Thoracic aorta (tissue), 2 donors: ENCODE measurements at regions not wholly inside any gene's neighbourhood (a gene's known extent, or its start where the extent isn't known, plus 50 kb on each side); places are given as distances from the start of the nearest gene placed in this dataset.

Source experiments
- ATAC-seq: fragments of 150-250 bp; one replicate; pipeline ENCODE4 v1.8.0; 2017; ENCODE audit warnings: low read depth; ENCODE audit not compliant: insufficient number of reproducible peaks, low FRiP score
- DNase-seq: peaks from one replicate; pipeline ENCODE4 v3.0.0-alpha.2; 2020; ENCODE audit warnings: low spot score
- H3K27ac ChIP-seq, 2 donors: fragments of 200-600 bp; sonication (generic); 1 replicate in 1 of 2; 2 replicates in 1 of 2; pipeline ENCODE4 v1.5.1; 2016; ENCODE audit warnings: mild to moderate bottlenecking in 2 of 2, moderate library complexity in 2 of 2
- H3K27me3 ChIP-seq: fragments of 200-600 bp; sonication (generic); replicated peaks from 2 replicates; pipeline ENCODE4 v1.6.0; 2016; ENCODE audit warnings: mild to moderate bottlenecking; ENCODE audit not compliant: insufficient read depth
- H3K36me3 ChIP-seq: fragments of 200-600 bp; sonication (generic); one replicate; pipeline ENCODE4 v1.5.1; 2016
- H3K4me1 ChIP-seq, 2 donors: fragments of 200-600 bp; sonication (generic); 1 replicate in 1 of 2; 2 replicates in 1 of 2; pipeline versions ENCODE4 v1.5.1 to v1.6.0; 2016; ENCODE audit warnings: low read depth in 2 of 2, mild to moderate bottlenecking in 1 of 2; ENCODE audit not compliant: control insufficient read depth in 1 of 2
- H3K4me3 ChIP-seq: fragments of 200-600 bp; sonication (generic); 2 replicates; pipeline ENCODE4 v1.5.1; 2016; ENCODE audit warnings: mild to moderate bottlenecking
- H3K9me3 ChIP-seq: fragments of 200-600 bp; sonication (generic); 2 replicates; pipeline ENCODE4 v1.5.1; 2016
- CTCF ChIP-seq: fragments of 200-600 bp; sonication (generic); IDR thresholded peaks from one replicate; pipeline ENCODE4 v1.5.1; 2019; ENCODE audit warnings: antibody characterized with exemption

GRCh38 chr7:80334196-80334595, 177.7 kb downstream of the GNAT3 start:
- H3K36me3 ChIP-seq: no peaks in the 10 kb centered on the region
- TF ChIP-seq CTCF: no peak
- no peaks in the 10 kb centered on the region for H3K27me3 ChIP-seq
- H3K4me3 ChIP-seq: no peak overlapping the region
- no peak for ATAC-seq
- H3K4me1 ChIP-seq: peaks cover 12 to 20% of the 10 kb centered on the region in 2 donors
- H3K27ac ChIP-seq: no peak overlapping the region
- no peak for DNase-seq
- no peaks in the 10 kb centered on the region for H3K9me3 ChIP-seq

GRCh38 chr7:80333040-80333439, 178.8 kb downstream of the GNAT3 start:
- no peak for ATAC-seq
- Histone ChIP-seq H3K4me3 (no peak overlapping the region), H3K27me3 (no peaks in the 10 kb centered on the region), H3K9me3 (no peaks in the 10 kb centered on the region), H3K36me3 (no peaks in the 10 kb centered on the region), H3K27ac (no peak overlapping the region), H3K4me1 (peaks cover 12 to 20% of the 10 kb centered on the region in 2 donors)
- no peak for TF ChIP-seq CTCF
- no peak for DNase-seq

GRCh38 chr7:80330434-80330833, 181.4 kb downstream of the GNAT3 start:
- no peaks in the 10 kb centered on the region for H3K27me3 ChIP-seq
- H3K27ac ChIP-seq: no peak overlapping the region
- ATAC-seq (no peak), DNase-seq (no peak)
- no peaks in the 10 kb centered on the region for H3K9me3 ChIP-seq
- peaks cover 7 to 12% of the 10 kb centered on the region in 2 donors for H3K4me1 ChIP-seq
- no peaks in the 10 kb centered on the region for H3K36me3 ChIP-seq
- TF ChIP-seq CTCF: no peak
- no peak overlapping the region for H3K4me3 ChIP-seq

DNA sequence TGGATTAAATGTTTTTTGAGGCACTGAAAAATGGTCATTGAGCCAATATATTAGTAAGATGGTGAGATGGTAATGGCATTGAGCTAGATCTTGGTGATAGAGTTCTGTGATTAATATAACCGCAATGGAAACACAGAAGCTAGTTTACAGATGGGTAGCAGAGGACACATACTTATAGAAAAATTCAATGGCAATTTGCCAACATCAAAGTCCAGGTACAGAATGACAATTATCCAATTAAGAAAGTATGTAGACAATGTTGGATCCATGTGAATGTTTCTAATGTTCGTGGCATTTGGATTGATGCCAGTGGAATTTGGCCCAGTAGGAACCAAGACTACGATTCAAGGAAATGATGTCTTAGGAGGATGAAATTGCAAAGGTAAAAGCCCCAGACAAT, 187.8 kb downstream of the GNAT3 start:
- no peak overlapping the region for H3K4me3 ChIP-seq
- no peaks in the 10 kb centered on the region for H3K9me3 ChIP-seq
- H3K27ac ChIP-seq: no peak overlapping the region
- no peaks in the 10 kb centered on the region for H3K36me3 ChIP-seq
- H3K27me3 ChIP-seq: no peaks in the 10 kb centered on the region
- ATAC-seq (no peak), DNase-seq (no peak)
- no peak for TF ChIP-seq CTCF
- no peaks in the 10 kb centered on the region for H3K4me1 ChIP-seq

- no peak for ATAC-seq
These were observed 184.8 kb downstream of the GNAI1 start for GRCh38 chr7:80319461-80319860.

More at GRCh38 chr7:80319461-80319860, 184.8 kb downstream of the GNAI1 start:
- H3K27me3 ChIP-seq: no peaks in the 10 kb centered on the region
- no peaks in the 10 kb centered on the region for H3K9me3 ChIP-seq
- H3K27ac ChIP-seq: no peak overlapping the region
- H3K36me3 ChIP-seq: no peaks in the 10 kb centered on the region
- no peak overlapping the region for H3K4me3 ChIP-seq
- TF ChIP-seq CTCF: no peak
- DNase-seq: no peak
- H3K4me1 ChIP-seq: no peaks in the 10 kb centered on the region
